Spleen (tissue), 11 donors: ENCODE measurements at regions not wholly inside any gene's neighbourhood (a gene's known extent, or its start where the extent isn't known, plus 50 kb on each side); places are given as distances from the start of the nearest gene placed in this dataset.

ENCODE experiments used
- DNase-seq: peaks from one replicate; pipeline ENCODE4 v3.0.0-alpha.2; 2020
- H3K27ac ChIP-seq, 8 donors: fragments of 200-600 bp; sonication (generic) in 7 of 8; 1 replicate in 4 of 8; 2 replicates in 4 of 8; pipeline versions ENCODE4 v1.5.0 to v1.8.0; 2016 to 2021; ENCODE audit warnings: inconsistent platforms in 4 of 8, mild to moderate bottlenecking in 4 of 8, moderate library complexity in 1 of 8
- H3K27me3 ChIP-seq, 7 donors: fragments of 200-600 bp; sonication (generic) in 6 of 7; replicated peaks in 1 of 7; 1 replicate in 4 of 7; 2 replicates in 3 of 7; pipeline versions ENCODE4 v1.5.0 to v1.8.0; 2016 to 2021; ENCODE audit warnings: inconsistent platforms in 3 of 7, mild to moderate bottlenecking in 1 of 7
- H3K36me3 ChIP-seq, 6 donors: fragments of 200-600 bp; sonication (generic) in 5 of 6; 1 replicate in 4 of 6; 2 replicates in 2 of 6; pipeline versions ENCODE4 v1.5.0 to v1.8.0; 2016 to 2021; ENCODE audit warnings: inconsistent platforms in 2 of 6
- H3K4me1 ChIP-seq, 6 donors: fragments of 200-600 bp; sonication (generic) in 5 of 6; 1 replicate in 3 of 6; 2 replicates in 3 of 6; pipeline versions ENCODE4 v1.5.0 to v1.8.0; 2016 to 2021; ENCODE audit warnings: inconsistent platforms in 3 of 6
- H3K4me3 ChIP-seq, 8 donors: fragments of 200-600 bp; sonication (generic) in 7 of 8; 1 replicate in 4 of 8; 2 replicates in 4 of 8; pipeline versions ENCODE4 v1.5.0 to v1.8.0; 2016 to 2021; ENCODE audit warnings: inconsistent platforms in 4 of 8, mild to moderate bottlenecking in 4 of 8, moderate library complexity in 2 of 8
- H3K9me3 ChIP-seq, 8 donors: fragments of 200-600 bp; sonication (generic) in 7 of 8; 1 replicate in 4 of 8; 2 replicates in 4 of 8; pipeline versions ENCODE4 v1.5.0 to v1.8.0; 2016 to 2021; ENCODE audit warnings: inconsistent platforms in 4 of 8
- POLR2A ChIP-seq, 3 donors: fragments of 450-650 bp; IDR thresholded peaks; one replicate each; pipeline ENCODE4 v1.5.1; 2017; ENCODE audit warnings: antibody characterized with exemption in 3 of 3, mild to moderate bottlenecking in 1 of 3
- POLR2AphosphoS5 ChIP-seq, 3 donors: sonication (generic); formaldehyde crosslinking; IDR thresholded peaks; one replicate each; pipeline ENCODE4 v1.5.1; 2017; ENCODE audit warnings: antibody characterized with exemption in 3 of 3
- WGBS, 5 donors: extraction: QIAGEN DNeasy Blood & Tissue Kit in 3 of 5; methylation state at CpG; one replicate each; pipeline versions ENCODE4 v1.1.5 to v1.1.7; 2013 to 2018; 5-methylcytosine and 5-hydroxymethylcytosine counted together
- intact Hi-C: fragments of 100-400 bp; cut with DNase I; formaldehyde crosslinking; loops from one replicate; pipeline ENCODE4 v1.15.0; 2023; ENCODE audit warnings: low total_unique reads
- TF ChIP-seq, protein P1 (sequence below), 11 experiments: fragments of 200-600 bp in 7 of 11; fragments of 450-650 bp in 4 of 11; sonication (generic) in 4 of 11; IDR thresholded peaks in 8 of 11; conservative IDR thresholded peaks in 3 of 11; 1 replicate in 7 of 11; 2 replicates in 4 of 11; pipeline versions ENCODE4 v1.4.0 to v1.8.0; 2016 to 2021; ENCODE audit warnings: antibody characterized with exemption in 11 of 11, inconsistent platforms in 4 of 11, mild to moderate bottlenecking in 1 of 11
- donor health status: healthy with polysubstance abuse.
- donor health status: DM: no; HTN: no; CAD: no; lungs with moderate emphysema.
- donor health status: DM: no; HTN: no; CAD: no.
- donor health status: Bipolar disorder and iron deficiency.
- donor health status: healthy.
- donor health status: DM: no; HTN: no; CAD: no.
- donor health status: DM: yes; HTN: yes; CAD: no.

DNA sequence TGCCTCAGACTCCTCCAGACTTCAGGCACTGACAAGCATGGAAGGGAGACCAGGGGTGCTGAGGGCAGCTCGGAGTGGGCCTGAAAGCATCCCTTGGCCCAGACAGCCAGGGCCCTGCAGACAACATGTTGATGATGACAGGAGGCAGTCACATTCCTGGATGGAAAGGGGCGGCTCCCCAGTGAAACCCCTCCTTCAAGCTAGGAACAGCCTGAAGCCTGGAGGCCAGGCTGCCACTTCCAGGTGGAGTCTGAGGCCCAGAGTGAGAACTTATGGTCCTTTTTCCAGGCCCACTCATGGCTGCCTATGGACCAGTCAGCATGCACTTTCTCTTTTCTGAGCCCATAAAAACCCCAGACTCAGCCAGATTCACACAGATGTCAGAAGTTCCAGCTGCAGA is 104.2 kb upstream of the HCN1 start:
- H3K4me1 ChIP-seq, result no peaks in the 10 kb centered on the region
- 70 to 80% (median 77%) methylated on average over 1 to 2 of the region's 2 CpGs for WGBS, 5 donors
- H3K9me3 ChIP-seq, result peaks cover 0 to 85% (median 75%) of the 10 kb centered on the region in 8 donors
- intact Hi-C loops, result no loop called here
- no peak for TF ChIP-seq POLR2AphosphoS5 (IDR thresholded peaks at IDR 0.05)
- TF ChIP-seq, protein P1, sequence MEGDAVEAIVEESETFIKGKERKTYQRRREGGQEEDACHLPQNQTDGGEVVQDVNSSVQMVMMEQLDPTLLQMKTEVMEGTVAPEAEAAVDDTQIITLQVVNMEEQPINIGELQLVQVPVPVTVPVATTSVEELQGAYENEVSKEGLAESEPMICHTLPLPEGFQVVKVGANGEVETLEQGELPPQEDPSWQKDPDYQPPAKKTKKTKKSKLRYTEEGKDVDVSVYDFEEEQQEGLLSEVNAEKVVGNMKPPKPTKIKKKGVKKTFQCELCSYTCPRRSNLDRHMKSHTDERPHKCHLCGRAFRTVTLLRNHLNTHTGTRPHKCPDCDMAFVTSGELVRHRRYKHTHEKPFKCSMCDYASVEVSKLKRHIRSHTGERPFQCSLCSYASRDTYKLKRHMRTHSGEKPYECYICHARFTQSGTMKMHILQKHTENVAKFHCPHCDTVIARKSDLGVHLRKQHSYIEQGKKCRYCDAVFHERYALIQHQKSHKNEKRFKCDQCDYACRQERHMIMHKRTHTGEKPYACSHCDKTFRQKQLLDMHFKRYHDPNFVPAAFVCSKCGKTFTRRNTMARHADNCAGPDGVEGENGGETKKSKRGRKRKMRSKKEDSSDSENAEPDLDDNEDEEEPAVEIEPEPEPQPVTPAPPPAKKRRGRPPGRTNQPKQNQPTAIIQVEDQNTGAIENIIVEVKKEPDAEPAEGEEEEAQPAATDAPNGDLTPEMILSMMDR (IDR thresholded peaks at IDR 0.05 in 8 of 11, conservative IDR thresholded peaks at IDR 0.05 in 3 of 11), result no peak
- TF ChIP-seq POLR2A (IDR thresholded peaks at IDR 0.05), result no peak
- no peak for DNase-seq
- H3K36me3 ChIP-seq, result no peaks in the 10 kb centered on the region
- no peak overlapping the region for H3K4me3 ChIP-seq
- H3K27ac ChIP-seq, result no peak overlapping the region
- H3K27me3 ChIP-seq, result no peaks in the 10 kb centered on the region

DNA sequence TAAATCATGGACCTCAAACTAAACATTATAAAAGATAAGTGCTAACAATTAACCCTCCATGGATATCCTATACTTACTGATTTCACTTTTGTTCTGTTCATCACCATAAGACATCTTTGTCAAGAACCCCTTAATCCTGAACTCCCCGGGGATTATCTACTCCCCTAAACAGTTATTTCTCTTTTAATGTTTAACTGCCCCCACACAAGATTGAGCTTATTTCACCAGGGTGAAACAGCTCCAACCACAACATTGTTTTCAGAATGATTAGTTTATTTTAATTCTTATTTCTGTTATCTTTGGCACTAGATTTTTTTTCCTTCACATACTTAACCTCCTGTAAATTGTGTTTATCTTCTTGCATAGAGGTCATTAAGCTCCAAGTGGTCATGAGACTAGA is 103.2 kb upstream of the HCN1 start:
- Histone ChIP-seq H3K4me3 (no peak overlapping the region), H3K27me3 (no peaks in the 10 kb centered on the region), H3K36me3 (no peaks in the 10 kb centered on the region), H3K27ac (no peak overlapping the region), H3K4me1 (no peaks in the 10 kb centered on the region), H3K9me3 (peaks cover 0 to 86% (median 76%) of the 10 kb centered on the region in 8 donors)
- WGBS, 5 donors, result 73 to 100% (median 79%) methylated on average over 1 of the region's 1 CpG
- DNase-seq, result no peak
- intact Hi-C loops, result no loop called here
- TF ChIP-seq, protein P1 (IDR thresholded peaks at IDR 0.05 in 8 of 11, conservative IDR thresholded peaks at IDR 0.05 in 3 of 11), result no peak
- TF ChIP-seq POLR2A (IDR thresholded peaks at IDR 0.05), result no peak
- no peak for TF ChIP-seq POLR2AphosphoS5 (IDR thresholded peaks at IDR 0.05)

DNA sequence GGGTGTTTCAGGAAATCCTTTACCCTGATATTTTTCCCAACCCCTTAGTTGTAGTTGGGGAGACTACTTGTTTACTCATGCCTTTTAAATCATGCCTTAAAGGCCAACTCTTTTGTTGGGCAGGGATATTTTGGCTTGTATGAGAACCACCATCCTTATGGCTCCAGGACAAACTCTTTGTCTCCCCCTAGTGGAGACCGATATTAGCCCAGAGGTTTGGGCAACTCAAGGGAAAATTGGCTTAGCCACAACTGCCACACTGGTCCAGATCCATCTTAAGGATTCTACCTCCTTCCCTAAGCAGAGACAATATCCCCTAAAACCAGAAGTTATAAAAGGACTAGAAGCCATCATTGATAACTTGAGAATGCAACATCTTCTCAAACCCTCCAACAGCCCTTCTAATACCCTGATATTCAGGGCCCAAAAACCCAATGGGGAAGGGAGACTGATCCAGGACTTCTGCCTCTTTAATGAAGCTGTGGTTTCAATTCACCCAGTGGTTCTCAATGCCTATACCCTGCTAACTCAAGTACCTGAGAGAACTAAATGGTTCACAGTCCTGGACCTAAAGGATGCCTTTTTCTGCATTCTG is 100.9 kb upstream of the HCN1 start:
- Histone ChIP-seq H3K27me3 (no peaks in the 10 kb centered on the region), H3K4me3 (no peak overlapping the region), H3K36me3 (no peaks in the 10 kb centered on the region), H3K27ac (no peak overlapping the region), H3K4me1 (no peaks in the 10 kb centered on the region), H3K9me3 (peaks cover 0 to 94% (median 70%) of the 10 kb centered on the region in 8 donors)
- no peak for DNase-seq
- no peak for TF ChIP-seq POLR2A (IDR thresholded peaks at IDR 0.05)
- TF ChIP-seq POLR2AphosphoS5 (IDR thresholded peaks at IDR 0.05), result no peak
- TF ChIP-seq, protein P1 (IDR thresholded peaks at IDR 0.05 in 8 of 11, conservative IDR thresholded peaks at IDR 0.05 in 3 of 11), result no peak
- WGBS, 5 donors, result 64 to 93% (median 76%) methylated on average over 1 of the region's 1 CpG
- intact Hi-C loops, result no loop called here

DNA sequence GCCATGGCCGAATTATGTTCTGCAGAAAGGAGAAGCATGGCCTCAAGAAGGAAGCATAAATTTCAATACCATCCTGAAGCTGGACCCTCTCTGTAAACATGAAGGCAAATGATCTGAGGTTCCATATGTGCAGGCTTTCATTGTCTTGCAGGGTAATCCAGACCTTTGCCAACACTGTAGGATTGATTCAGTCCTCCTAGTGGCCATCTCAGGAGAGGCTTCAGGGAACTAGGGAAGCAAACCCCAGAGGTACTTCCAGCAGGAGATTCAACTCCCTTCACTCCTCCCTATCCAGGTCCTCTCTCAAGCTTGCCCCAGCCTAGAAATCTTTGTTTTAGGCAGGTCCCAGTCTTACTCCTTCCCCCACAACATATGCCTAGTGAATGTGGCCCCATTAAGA is 99.3 kb upstream of the HCN1 start:
- DNase-seq, result no peak
- TF ChIP-seq POLR2A (IDR thresholded peaks at IDR 0.05) (no peak), POLR2AphosphoS5 (IDR thresholded peaks at IDR 0.05) (no peak)
- TF ChIP-seq, protein P1 (IDR thresholded peaks at IDR 0.05 in 8 of 11, conservative IDR thresholded peaks at IDR 0.05 in 3 of 11), result no peak
- Histone ChIP-seq H3K4me3 (no peak overlapping the region), H3K4me1 (no peaks in the 10 kb centered on the region), H3K9me3 (peaks cover 0 to 81% (median 67%) of the 10 kb centered on the region in 8 donors), H3K36me3 (no peaks in the 10 kb centered on the region), H3K27ac (no peak overlapping the region), H3K27me3 (no peaks in the 10 kb centered on the region)
- intact Hi-C loops, result no loop called here
- 45 to 68% (median 64%) methylated on average over 1 of the region's 1 CpG for WGBS, 5 donors
